PC-9 (cell line): ENCODE measurements at regions not wholly inside any gene's neighbourhood (a gene's known extent, or its start where the extent isn't known, plus 50 kb on each side); places are given as distances from the start of the nearest gene placed in this dataset.

ENCODE experiments used
- CTCF ChIP-seq: fragments of 200-600 bp; sonication (generic); conservative IDR thresholded peaks from 2 replicates; pipeline ENCODE4 v1.6.1; 2017; ENCODE audit warnings: mixed run types, antibody characterized with exemption, mild to moderate bottlenecking, moderate library complexity
- EZH2 ChIP-seq: fragments of 200-600 bp; sonication (generic); IDR thresholded peaks from 2 replicates; pipeline ENCODE4 v1.8.0; 2017; ENCODE audit warnings: antibody characterized with exemption, low read depth

- no peak for TF ChIP-seq CTCF
- no peak for TF ChIP-seq EZH2
Measured at GRCh38 chr1:59011663-59012062, 227.8 kb upstream of the JUN start.
